ENCODE measurements at regions not wholly inside any gene's neighbourhood (a gene's known extent, or its start where the extent isn't known, plus 50 kb on each side); places are given as distances from the start of the nearest gene placed in this dataset.

DNA sequence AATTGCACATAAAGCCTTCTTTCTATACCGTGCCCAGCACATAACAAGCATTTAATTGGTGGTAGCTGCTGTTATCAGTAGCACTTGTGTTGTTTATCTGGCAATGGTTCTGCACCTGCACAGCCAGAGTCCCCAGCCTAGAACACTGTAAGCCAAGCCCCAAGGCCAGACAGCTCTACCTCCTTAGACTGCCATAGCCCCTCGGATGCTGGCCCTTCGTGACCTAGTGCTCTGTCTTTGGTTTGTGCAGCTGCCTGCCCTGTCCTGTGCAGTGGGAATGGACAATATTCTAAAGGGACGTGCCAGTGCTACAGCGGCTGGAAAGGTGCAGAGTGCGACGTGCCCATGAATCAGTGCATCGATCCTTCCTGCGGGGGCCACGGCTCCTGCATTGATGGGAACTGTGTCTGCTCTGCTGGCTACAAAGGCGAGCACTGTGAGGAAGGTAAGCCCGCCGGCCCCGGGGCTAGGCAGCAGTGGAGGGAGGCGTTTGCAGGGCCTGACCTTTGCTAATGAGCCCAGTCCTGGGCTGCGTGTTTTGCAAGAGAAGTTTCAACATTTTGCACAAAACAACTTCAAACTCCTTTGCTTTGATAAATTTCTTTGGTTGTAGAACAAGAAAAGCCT is 173.3 kb upstream of the WWC1 start:
- TF ChIP-seq MAX (IDR thresholded peaks at IDR 0.05; ENCODE audit: low read depth, low read length) (no peak), POLR2A (IDR thresholded peaks at IDR 0.05; ENCODE audit: extremely low read depth, insufficient read length) (no peak), CTCF (IDR thresholded peaks at IDR 0.05; ENCODE audit: low read depth, low read length) (no peak)

Measured in NB4 (cell line).